ENCODE measurements at regions not wholly inside any gene's neighbourhood (a gene's known extent, or its start where the extent isn't known, plus 50 kb on each side); places are given as distances from the start of the nearest gene placed in this dataset.

DNA sequence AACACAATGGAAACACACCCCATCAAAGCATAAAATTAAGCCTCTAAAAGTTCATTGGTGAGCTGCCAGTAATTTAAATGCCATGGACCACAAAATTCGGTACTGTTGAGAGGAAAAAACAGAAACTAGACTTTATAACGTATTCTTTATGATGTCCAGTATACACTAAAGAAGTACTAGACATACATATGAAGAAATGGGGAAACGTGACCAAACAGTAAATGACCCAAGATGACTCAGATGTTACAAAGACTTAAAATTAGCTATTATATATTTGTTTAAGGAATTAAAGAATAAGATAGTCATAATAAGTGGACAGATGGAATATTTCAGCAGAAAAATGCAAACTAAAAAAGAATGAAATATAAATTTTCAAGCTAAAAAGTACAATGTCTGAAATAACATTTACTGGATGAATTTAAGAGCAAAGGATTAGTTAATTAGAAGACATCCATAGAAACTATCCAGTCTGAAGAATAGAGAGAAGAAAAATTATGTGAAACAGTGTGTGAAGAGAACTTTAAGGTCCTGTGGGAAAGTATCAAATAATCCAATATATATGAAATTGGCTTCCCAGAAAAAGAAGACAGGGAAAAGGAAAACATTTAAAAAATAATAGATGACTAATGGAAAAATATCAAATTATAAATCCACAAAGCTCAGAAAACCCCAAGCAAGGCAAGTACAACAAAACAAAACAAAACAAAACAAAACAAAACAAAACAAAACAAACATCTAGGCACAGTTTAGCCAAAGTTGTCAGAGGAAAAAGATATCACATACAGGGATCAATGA lies 69.4 kb downstream of the SAMD9 start:
- intact Hi-C loops (cut with DNase I, micrococcal nuclease), result loop anchor here in 1 of 2 donors (5.0 kb wide), 1 partner anchor 206 kb away; no protein-coding TSS in a partner anchor
- DNase-seq, result no peak

DNA sequence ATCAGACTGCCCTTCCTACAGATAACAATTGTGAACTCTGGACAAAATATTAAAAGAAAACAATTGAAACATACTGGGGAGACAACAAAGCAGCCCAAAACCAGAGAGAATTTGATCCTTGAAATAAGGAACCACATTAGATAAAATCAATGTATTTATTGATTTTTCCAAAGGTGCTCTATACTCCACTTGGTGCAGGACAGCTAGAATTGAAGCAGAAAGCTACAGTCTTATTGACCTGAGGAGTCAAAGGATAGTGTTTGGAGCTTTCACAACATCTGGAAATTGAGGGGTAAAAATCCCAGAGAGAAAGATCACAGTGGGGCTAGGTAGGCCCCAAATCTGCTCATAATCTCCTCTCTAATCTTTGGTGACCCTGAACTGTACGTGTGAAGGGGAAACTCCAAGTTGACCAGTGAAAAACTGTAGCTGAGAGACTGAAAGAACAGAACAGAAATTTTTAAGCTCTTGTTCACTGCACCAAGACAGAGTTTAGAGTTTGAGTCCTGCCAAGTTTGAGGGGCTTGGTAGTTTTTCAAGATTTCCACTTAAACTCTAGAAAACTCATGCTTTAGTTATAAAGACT lies 70.2 kb downstream of the SAMD9 start:
- no peak for ATAC-seq
- intact Hi-C loops (cut with DNase I, micrococcal nuclease), result loop anchor here in 1 of 2 donors (5.0 kb wide), 1 partner anchor 205 kb away; no protein-coding TSS in a partner anchor
- no peaks in the 10 kb centered on the region for H3K9me3 ChIP-seq
- H3K36me3 ChIP-seq (ENCODE audit: low read depth), result no peaks in the 10 kb centered on the region
- H3K4me3 ChIP-seq, result no peak overlapping the region
- no peak for DNase-seq
- no peaks in the 10 kb centered on the region for H3K4me1 ChIP-seq (ENCODE audit: low read depth)
- TF ChIP-seq, protein P1, sequence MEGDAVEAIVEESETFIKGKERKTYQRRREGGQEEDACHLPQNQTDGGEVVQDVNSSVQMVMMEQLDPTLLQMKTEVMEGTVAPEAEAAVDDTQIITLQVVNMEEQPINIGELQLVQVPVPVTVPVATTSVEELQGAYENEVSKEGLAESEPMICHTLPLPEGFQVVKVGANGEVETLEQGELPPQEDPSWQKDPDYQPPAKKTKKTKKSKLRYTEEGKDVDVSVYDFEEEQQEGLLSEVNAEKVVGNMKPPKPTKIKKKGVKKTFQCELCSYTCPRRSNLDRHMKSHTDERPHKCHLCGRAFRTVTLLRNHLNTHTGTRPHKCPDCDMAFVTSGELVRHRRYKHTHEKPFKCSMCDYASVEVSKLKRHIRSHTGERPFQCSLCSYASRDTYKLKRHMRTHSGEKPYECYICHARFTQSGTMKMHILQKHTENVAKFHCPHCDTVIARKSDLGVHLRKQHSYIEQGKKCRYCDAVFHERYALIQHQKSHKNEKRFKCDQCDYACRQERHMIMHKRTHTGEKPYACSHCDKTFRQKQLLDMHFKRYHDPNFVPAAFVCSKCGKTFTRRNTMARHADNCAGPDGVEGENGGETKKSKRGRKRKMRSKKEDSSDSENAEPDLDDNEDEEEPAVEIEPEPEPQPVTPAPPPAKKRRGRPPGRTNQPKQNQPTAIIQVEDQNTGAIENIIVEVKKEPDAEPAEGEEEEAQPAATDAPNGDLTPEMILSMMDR (IDR thresholded peaks at IDR 0.05), result no peak

More for the DNA sequence above, 69.4 kb downstream of the SAMD9 start:
- no peaks in the 10 kb centered on the region for H3K9me3 ChIP-seq
- H3K4me3 ChIP-seq, result no peak overlapping the region
- H3K36me3 ChIP-seq (ENCODE audit: low read depth), result no peaks in the 10 kb centered on the region
- TF ChIP-seq, protein P1 (IDR thresholded peaks at IDR 0.05), result no peak
- ATAC-seq, result no peak
- H3K4me1 ChIP-seq (ENCODE audit: low read depth), result peaks cover 3% of the 10 kb centered on the region

DNA sequence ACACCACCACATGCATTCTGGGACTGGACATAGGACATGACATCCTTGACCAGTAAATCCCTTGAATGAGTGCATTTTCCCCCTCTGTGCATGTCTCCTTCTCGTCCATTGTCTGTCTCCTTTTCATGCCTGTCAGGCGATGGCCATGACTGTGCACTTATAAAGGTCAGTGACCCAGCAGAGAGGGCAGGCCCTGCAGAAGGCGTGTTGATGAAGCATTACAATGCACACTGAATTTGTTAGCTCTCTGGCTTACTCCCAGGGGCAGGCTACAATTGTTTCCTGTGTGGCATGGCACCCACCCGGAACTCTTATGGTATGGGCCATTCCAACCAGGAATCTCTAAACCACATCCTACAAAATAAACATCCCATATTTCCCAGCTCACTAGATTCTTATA lies 71.1 kb downstream of the SAMD9 start:
- intact Hi-C loops (cut with DNase I, micrococcal nuclease), result loop anchor here in 1 of 2 donors (5.0 kb wide), 1 partner anchor 204 kb away; no protein-coding TSS in a partner anchor
- TF ChIP-seq, protein P1 (IDR thresholded peaks at IDR 0.05), result no peak
- Histone ChIP-seq H3K4me3 (no peak overlapping the region), H3K36me3 (ENCODE audit: low read depth) (no peaks in the 10 kb centered on the region), H3K9me3 (no peaks in the 10 kb centered on the region), H3K4me1 (ENCODE audit: low read depth) (no peaks in the 10 kb centered on the region)
- ATAC-seq, result peak; percentile 48
- DNase-seq, result no peak

DNA sequence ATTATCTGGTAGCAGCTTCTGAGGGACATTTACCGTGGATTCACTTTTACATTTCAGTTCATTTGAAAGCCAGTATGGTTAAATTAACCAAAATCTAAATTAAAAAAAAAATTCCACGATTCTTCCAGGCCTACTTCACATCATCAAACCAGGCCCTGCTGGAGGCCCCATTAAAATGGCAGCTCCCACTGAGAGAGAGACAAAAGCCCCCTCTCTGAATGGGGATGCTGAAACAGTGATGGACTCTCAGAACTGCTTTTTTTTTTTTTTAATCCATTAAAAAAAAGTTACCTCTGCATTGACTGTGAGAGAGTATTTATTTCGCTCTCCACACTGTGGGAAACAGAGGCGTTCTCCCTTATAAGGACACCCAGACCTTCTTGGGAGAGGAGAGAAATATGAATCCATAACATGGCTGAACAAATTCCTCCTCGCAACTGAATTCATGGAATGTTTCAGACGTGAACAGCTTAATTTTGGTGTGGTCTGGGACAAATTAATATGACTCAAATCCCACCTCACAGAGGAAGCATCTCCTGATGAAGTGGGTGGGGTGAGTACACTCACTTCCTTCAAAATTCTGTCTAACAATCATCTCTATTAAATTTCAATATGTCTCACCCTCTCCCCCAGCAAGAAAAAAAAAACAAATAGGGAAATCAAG lies 73.5 kb downstream of the SAMD9 start:
- H3K4me3 ChIP-seq, result no peak overlapping the region
- TF ChIP-seq, protein P1 (IDR thresholded peaks at IDR 0.05), result no peak
- no peaks in the 10 kb centered on the region for H3K9me3 ChIP-seq
- no peaks in the 10 kb centered on the region for H3K4me1 ChIP-seq (ENCODE audit: low read depth)
- no peaks in the 10 kb centered on the region for H3K36me3 ChIP-seq (ENCODE audit: low read depth)
- ATAC-seq (no peak), DNase-seq (no peak)
- intact Hi-C loops (cut with DNase I, micrococcal nuclease), result no loop called here

DNA sequence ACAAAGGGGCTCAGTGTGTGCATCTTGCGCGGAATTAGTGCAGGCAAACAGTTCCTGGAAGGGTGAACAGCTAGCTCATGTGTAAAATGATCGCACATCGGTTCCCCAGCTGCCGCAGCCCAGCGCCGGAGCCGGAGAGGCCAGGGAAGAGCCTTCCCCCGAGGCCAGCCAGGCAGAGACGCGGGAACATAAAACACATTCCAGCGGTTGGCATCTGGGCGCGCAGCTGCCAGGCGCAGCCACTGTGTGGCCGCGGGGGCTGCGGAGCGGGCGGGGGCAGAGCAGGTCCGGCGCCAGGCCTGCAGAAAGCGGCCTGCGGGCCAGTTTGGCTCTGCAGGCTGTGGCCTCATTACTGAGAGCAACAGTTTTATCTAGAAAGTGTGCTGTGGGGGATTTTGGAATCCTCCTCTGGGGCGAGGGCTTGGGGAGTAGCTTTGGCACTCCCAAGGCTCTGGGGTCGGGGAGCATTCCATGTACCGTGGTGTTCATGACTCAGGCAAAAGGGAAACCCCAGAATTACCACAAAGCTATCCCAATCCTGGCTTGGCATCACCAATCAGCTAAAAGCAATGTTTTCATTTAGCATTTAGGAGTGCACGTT lies 74.3 kb downstream of the SAMD9 start:
- H3K36me3 ChIP-seq (ENCODE audit: low read depth), result no peaks in the 10 kb centered on the region
- intact Hi-C loops (cut with DNase I, micrococcal nuclease), result no loop called here
- DNase-seq, result no peak
- TF ChIP-seq, protein P1 (IDR thresholded peaks at IDR 0.05), result no peak
- H3K4me3 ChIP-seq, result no peak overlapping the region
- no peaks in the 10 kb centered on the region for H3K9me3 ChIP-seq
- H3K4me1 ChIP-seq (ENCODE audit: low read depth), result no peaks in the 10 kb centered on the region
- no peak for ATAC-seq

All from mucosa of descending colon (tissue), 3 donors.